Skeletal muscle satellite cell (primary cell): ENCODE measurements at regions not wholly inside any gene's neighbourhood (a gene's known extent, or its start where the extent isn't known, plus 50 kb on each side); places are given as distances from the start of the nearest gene placed in this dataset.

Experiments
- H3K27me3 ChIP-seq: 2 replicates; pipeline ENCODE4 v1.7.0; 2013; ENCODE audit warnings: low read length; ENCODE audit not compliant: control insufficient read depth, insufficient read depth
- H3K36me3 ChIP-seq: 2 replicates; pipeline ENCODE4 v1.7.0; 2013; ENCODE audit warnings: mild to moderate bottlenecking, control low read depth, low read length; ENCODE audit not compliant: insufficient read depth
- H3K4me1 ChIP-seq: 2 replicates; pipeline ENCODE4 v1.7.0; 2013; ENCODE audit warnings: low read length; ENCODE audit not compliant: control insufficient read depth, insufficient read depth
- H3K4me2 ChIP-seq: 2 replicates; pipeline ENCODE4 v1.7.0; 2013; ENCODE audit warnings: mild to moderate bottlenecking, low read length
- H3K4me3 ChIP-seq: 2 replicates; pipeline ENCODE4 v1.7.0; 2013; ENCODE audit warnings: low read length
- H3K9ac ChIP-seq: 2 replicates; pipeline ENCODE4 v1.7.0; 2013; ENCODE audit warnings: mild to moderate bottlenecking, low read depth, low read length, moderate library complexity
- H3K9me3 ChIP-seq: replicated peaks from 2 replicates; pipeline ENCODE4 v1.7.0; 2013; ENCODE audit warnings: mild to moderate bottlenecking, control low read depth, low read length

GRCh38 chr22:44609400-44609988, 92.5 kb upstream of the PRR5 start:
- H3K9me3 ChIP-seq, result peaks cover 4% of the 10 kb centered on the region
- H3K9ac ChIP-seq, result no peak overlapping the region
- H3K4me1 ChIP-seq, result no peaks in the 10 kb centered on the region
- no peaks in the 10 kb centered on the region for H3K36me3 ChIP-seq
- H3K27me3 ChIP-seq, result peaks cover 11% of the 10 kb centered on the region
- H3K4me3 ChIP-seq, result no peak overlapping the region
- H3K4me2 ChIP-seq, result no peak overlapping the region

- Histone ChIP-seq H3K4me1 (no peaks in the 10 kb centered on the region), H3K27me3 (peaks cover 11% of the 10 kb centered on the region), H3K36me3 (no peaks in the 10 kb centered on the region), H3K9ac (no peak overlapping the region), H3K9me3 (peaks cover 4% of the 10 kb centered on the region), H3K4me2 (no peak overlapping the region), H3K4me3 (no peak overlapping the region)
These were observed 93.2 kb upstream of the PRR5 start for GRCh38 chr22:44608597-44609399.

GRCh38 chr22:44606126-44606525, 95.9 kb upstream of the PRR5 start:
- Histone ChIP-seq H3K4me1 (no peaks in the 10 kb centered on the region), H3K9ac (no peak overlapping the region)

GRCh38 chr22:44605486-44605885, 96.5 kb upstream of the PRR5 start:
- Histone ChIP-seq H3K9ac (no peak overlapping the region), H3K4me2 (no peak overlapping the region), H3K4me1 (no peaks in the 10 kb centered on the region), H3K27me3 (peaks cover 14% of the 10 kb centered on the region), H3K4me3 (no peak overlapping the region), H3K9me3 (no peaks in the 10 kb centered on the region), H3K36me3 (no peaks in the 10 kb centered on the region)

More at GRCh38 chr22:44606126-44606525, 95.9 kb upstream of the PRR5 start:
- H3K27me3 ChIP-seq, result peaks cover 11% of the 10 kb centered on the region
- no peak overlapping the region for H3K4me2 ChIP-seq
- no peak overlapping the region for H3K4me3 ChIP-seq
- H3K36me3 ChIP-seq, result no peaks in the 10 kb centered on the region
- H3K9me3 ChIP-seq, result no peaks in the 10 kb centered on the region

GRCh38 chr22:44604991-44605390, 97.0 kb upstream of the PRR5 start:
- no peaks in the 10 kb centered on the region for H3K4me1 ChIP-seq
- no peaks in the 10 kb centered on the region for H3K9me3 ChIP-seq
- H3K36me3 ChIP-seq, result no peaks in the 10 kb centered on the region
- H3K4me2 ChIP-seq, result no peak overlapping the region
- no peak overlapping the region for H3K4me3 ChIP-seq
- no peak overlapping the region for H3K9ac ChIP-seq
- peaks cover 17% of the 10 kb centered on the region for H3K27me3 ChIP-seq

- Histone ChIP-seq H3K4me1 (no peaks in the 10 kb centered on the region), H3K4me3 (no peak overlapping the region), H3K27me3 (peaks cover 17% of the 10 kb centered on the region)
These were observed 97.5 kb upstream of the PRR5 start for GRCh38 chr22:44604455-44604854.

GRCh38 chr22:44603767-44604166, 98.2 kb upstream of the PRR5 start:
- Histone ChIP-seq H3K4me1 (no peaks in the 10 kb centered on the region), H3K9ac (no peak overlapping the region), H3K27me3 (peaks cover 17% of the 10 kb centered on the region)

More at GRCh38 chr22:44604455-44604854, 97.5 kb upstream of the PRR5 start:
- H3K4me2 ChIP-seq, result no peak overlapping the region
- no peaks in the 10 kb centered on the region for H3K36me3 ChIP-seq
- H3K9me3 ChIP-seq, result no peaks in the 10 kb centered on the region
- no peak overlapping the region for H3K9ac ChIP-seq

GRCh38 chr22:44601725-44602124, 100.3 kb upstream of the PRR5 start:
- H3K4me1 ChIP-seq, result peaks cover 9% of the 10 kb centered on the region
- H3K4me2 ChIP-seq, result no peak overlapping the region
- H3K9ac ChIP-seq, result no peak overlapping the region
- H3K27me3 ChIP-seq, result peaks cover 28% of the 10 kb centered on the region
- H3K4me3 ChIP-seq, result no peak overlapping the region
- H3K9me3 ChIP-seq, result no peaks in the 10 kb centered on the region
- H3K36me3 ChIP-seq, result no peaks in the 10 kb centered on the region

More at GRCh38 chr22:44603767-44604166, 98.2 kb upstream of the PRR5 start:
- Histone ChIP-seq H3K9me3 (no peaks in the 10 kb centered on the region), H3K4me3 (no peak overlapping the region), H3K36me3 (no peaks in the 10 kb centered on the region), H3K4me2 (no peak overlapping the region)

- Histone ChIP-seq H3K4me1 (peaks cover 12% of the 10 kb centered on the region), H3K36me3 (no peaks in the 10 kb centered on the region), H3K4me2 (no peak overlapping the region), H3K4me3 (no peak overlapping the region), H3K9ac (no peak overlapping the region), H3K27me3 (peaks cover 34% of the 10 kb centered on the region), H3K9me3 (no peaks in the 10 kb centered on the region)
These were observed 100.8 kb upstream of the PRR5 start for GRCh38 chr22:44601189-44601588.

- Histone ChIP-seq H3K4me2 (no peak overlapping the region), H3K27me3 (peaks cover 36% of the 10 kb centered on the region), H3K4me1 (peaks cover 17% of the 10 kb centered on the region), H3K9me3 (no peaks in the 10 kb centered on the region), H3K36me3 (no peaks in the 10 kb centered on the region), H3K9ac (no peak overlapping the region), H3K4me3 (no peak overlapping the region)
These were observed 101.7 kb upstream of the PRR5 start for GRCh38 chr22:44600207-44600785.

- Histone ChIP-seq H3K4me3 (no peak overlapping the region), H3K4me1 (peaks cover 17% of the 10 kb centered on the region), H3K9ac (no peak overlapping the region), H3K9me3 (no peaks in the 10 kb centered on the region), H3K27me3 (peaks cover 41% of the 10 kb centered on the region), H3K4me2 (no peak overlapping the region), H3K36me3 (no peaks in the 10 kb centered on the region)
These were observed 101.6 kb upstream of the RTL6 start for GRCh38 chr22:44599500-44600140.
